ENCODE measurements at regions not wholly inside any gene's neighbourhood (a gene's known extent, or its start where the extent isn't known, plus 50 kb on each side); places are given as distances from the start of the nearest gene placed in this dataset.

DNA sequence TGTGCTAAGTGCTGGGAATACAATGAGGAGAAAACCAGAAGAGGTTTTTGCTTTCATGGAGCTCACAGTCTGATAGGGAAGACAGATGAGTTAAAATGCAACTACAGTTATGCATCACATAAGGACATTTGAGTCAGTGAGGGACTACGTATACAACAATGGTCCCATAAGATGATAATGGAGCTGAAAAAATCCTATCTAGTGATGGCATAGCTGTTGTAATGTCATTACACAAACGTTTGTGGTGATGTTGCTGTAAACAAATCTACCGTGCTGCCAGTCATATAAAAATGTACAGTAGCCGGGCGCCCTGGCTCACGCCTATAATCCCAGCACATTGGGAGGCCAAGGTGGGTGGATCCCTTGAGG lies 110.1 kb upstream of the RAD23B start:
- TF ChIP-seq POLR2A (IDR thresholded peaks at IDR 0.05) (no peak), CTCF (IDR thresholded peaks at IDR 0.05) (no peak), EP300 (IDR thresholded peaks at IDR 0.05) (no peak)
